ENCODE measurements at regions not wholly inside any gene's neighbourhood (a gene's known extent, or its start where the extent isn't known, plus 50 kb on each side); places are given as distances from the start of the nearest gene placed in this dataset.
"Not testable (repeated sequence)": the region's sequence is repeated elsewhere in the genome, so short reads cannot be mapped to it uniquely, and the experiment has no call there.

GRCh38 chr20:53657279-53657678 lies 63.6 kb upstream of the ZNF217 start:
- no peak for DNase-seq
- H3K4me3 ChIP-seq (ENCODE audit: low read depth, low read length) = no peak overlapping the region
- no peak overlapping the region for H3K27ac ChIP-seq
- no peaks in the 10 kb centered on the region for H3K27me3 ChIP-seq (ENCODE audit: insufficient read depth, low read depth, severe bottlenecking)
- H3K36me3 ChIP-seq = no peaks in the 10 kb centered on the region
- H3K9me3 ChIP-seq (ENCODE audit: severe bottlenecking) = no peaks in the 10 kb centered on the region
- TF ChIP-seq CTCF (IDR thresholded peaks at IDR 0.05; ENCODE audit: low read depth, low read length) = no peak

- TF ChIP-seq CTCF (IDR thresholded peaks at IDR 0.05; ENCODE audit: low read depth, low read length) = no peak
- no peaks in the 10 kb centered on the region for H3K9me3 ChIP-seq (ENCODE audit: severe bottlenecking)
- no peaks in the 10 kb centered on the region for H3K27me3 ChIP-seq (ENCODE audit: insufficient read depth, low read depth, severe bottlenecking)
- DNase-seq = no peak
- no peak overlapping the region for H3K4me3 ChIP-seq (ENCODE audit: low read depth, low read length)
- no peak overlapping the region for H3K27ac ChIP-seq
- no peaks in the 10 kb centered on the region for H3K36me3 ChIP-seq
Observed at GRCh38 chr20:53656293-53657202, 62.9 kb upstream of the ZNF217 start.

- DNase-seq = no peak
- Histone ChIP-seq H3K27ac (no peak overlapping the region), H3K36me3 (no peaks in the 10 kb centered on the region), H3K4me3 (ENCODE audit: low read depth, low read length) (no peak overlapping the region), H3K27me3 (ENCODE audit: insufficient read depth, low read depth, severe bottlenecking) (no peaks in the 10 kb centered on the region), H3K9me3 (ENCODE audit: severe bottlenecking) (no peaks in the 10 kb centered on the region)
- no peak for TF ChIP-seq CTCF (IDR thresholded peaks at IDR 0.05; ENCODE audit: low read depth, low read length)
Observed at GRCh38 chr20:53655625-53656292, 62.1 kb upstream of the ZNF217 start.

- Histone ChIP-seq H3K27ac (no peak overlapping the region), H3K27me3 (ENCODE audit: insufficient read depth, low read depth, severe bottlenecking) (no peaks in the 10 kb centered on the region), H3K4me3 (ENCODE audit: low read depth, low read length) (no peak overlapping the region), H3K9me3 (ENCODE audit: severe bottlenecking) (no peaks in the 10 kb centered on the region), H3K36me3 (no peaks in the 10 kb centered on the region)
- no peak for TF ChIP-seq CTCF (IDR thresholded peaks at IDR 0.05; ENCODE audit: low read depth, low read length)
- no peak for DNase-seq
Observed at GRCh38 chr20:53654932-53655624, 61.4 kb upstream of the ZNF217 start.

- H3K27ac ChIP-seq, DNase-seq: not testable (repeated sequence)
Observed at GRCh38 chr20:53654521-53654920, 60.9 kb upstream of the ZNF217 start.

More at GRCh38 chr20:53654521-53654920, 60.9 kb upstream of the ZNF217 start:
- H3K9me3 ChIP-seq (ENCODE audit: severe bottlenecking); H3K36me3 ChIP-seq; H3K4me3 ChIP-seq (ENCODE audit: low read depth, low read length); H3K27me3 ChIP-seq (ENCODE audit: insufficient read depth, low read depth, severe bottlenecking): not testable (repeated sequence)
